ENCODE measurements at regions not wholly inside any gene's neighbourhood (a gene's known extent, or its start where the extent isn't known, plus 50 kb on each side); places are given as distances from the start of the nearest gene placed in this dataset.

GRCh38 chr9:71183251-71183650, 61.8 kb upstream of the TRPM3 start:
- DNase-seq (no peak), ATAC-seq (no peak)
- TF ChIP-seq EZH2 (IDR thresholded peaks at IDR 0.05; ENCODE audit: low read length, unreplicated experiment), result no peak
- TF ChIP-seq EZH2phosphoT487 (IDR thresholded peaks at IDR 0.05; ENCODE audit: borderline replicate concordance, low read length), result no peak
- POLR2A ChIA-PET (ENCODE audit: unreplicated experiment), result no interaction called here
- no peak overlapping the region for H2AFZ ChIP-seq (ENCODE audit: low read length)
- no peaks in the 10 kb centered on the region for H3K9me2 ChIP-seq (replicated peaks; ENCODE audit: low read length)
- no peaks in the 10 kb centered on the region for H3K79me2 ChIP-seq (ENCODE audit: low read length)
- no peaks in the 10 kb centered on the region for H3K4me1 ChIP-seq (ENCODE audit: insufficient read depth, low read length)
- H4K20me1 ChIP-seq (ENCODE audit: low read length), result no peaks in the 10 kb centered on the region
- H3F3A ChIP-seq (ENCODE audit: low read length, unreplicated experiment), result no peaks in the 10 kb centered on the region
- BruUV-seq (replicated peaks), result no TSS peak
- H3K9ac ChIP-seq (ENCODE audit: low read length), result no peak overlapping the region
- no peaks in the 10 kb centered on the region for H3K9me3 ChIP-seq (ENCODE audit: low read length)
- intact Hi-C loops (cut with micrococcal nuclease), result no loop called here
- no peak overlapping the region for H3K4me2 ChIP-seq (ENCODE audit: low read length)
- no peaks in the 10 kb centered on the region for H3K27me3 ChIP-seq (ENCODE audit: low read length)
- no peak overlapping the region for H3K27ac ChIP-seq (ENCODE audit: low read length)
- H3K4me3 ChIP-seq (ENCODE audit: low read length), result no peak overlapping the region
- CTCF ChIA-PET, result no interaction called here
- H3K36me3 ChIP-seq (ENCODE audit: low read depth, low read length), result no peaks in the 10 kb centered on the region

DNA sequence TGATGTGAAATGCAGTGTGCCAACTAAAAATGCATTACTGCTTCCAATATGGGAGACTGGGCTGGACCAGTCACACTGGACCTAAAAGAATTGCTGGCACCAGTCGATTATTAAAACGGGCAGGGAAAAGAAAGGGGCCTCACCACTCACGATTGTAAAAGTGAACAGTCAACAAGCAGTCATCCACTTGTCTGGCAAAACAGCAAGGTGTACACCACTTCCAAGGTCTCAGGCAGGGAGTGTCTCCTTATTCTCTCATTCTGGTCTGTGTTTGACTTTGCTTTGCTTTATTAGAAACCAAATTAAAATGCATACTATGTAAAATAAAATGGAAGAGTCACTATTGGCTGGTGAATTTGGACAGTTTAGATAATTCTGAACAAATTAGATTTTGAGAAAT, 57.8 kb upstream of the TRPM3 start:
- H3K9me3 ChIP-seq (ENCODE audit: low read length), result no peaks in the 10 kb centered on the region
- no TSS peak for BruUV-seq (replicated peaks)
- H3K27ac ChIP-seq (ENCODE audit: low read length), result no peak overlapping the region
- H3K9me2 ChIP-seq (replicated peaks; ENCODE audit: low read length), result no peaks in the 10 kb centered on the region
- DNase-seq (no peak), ATAC-seq (no peak)
- POLR2A ChIA-PET (ENCODE audit: unreplicated experiment), result no interaction called here
- intact Hi-C loops (cut with micrococcal nuclease), result no loop called here
- TF ChIP-seq, protein P1, sequence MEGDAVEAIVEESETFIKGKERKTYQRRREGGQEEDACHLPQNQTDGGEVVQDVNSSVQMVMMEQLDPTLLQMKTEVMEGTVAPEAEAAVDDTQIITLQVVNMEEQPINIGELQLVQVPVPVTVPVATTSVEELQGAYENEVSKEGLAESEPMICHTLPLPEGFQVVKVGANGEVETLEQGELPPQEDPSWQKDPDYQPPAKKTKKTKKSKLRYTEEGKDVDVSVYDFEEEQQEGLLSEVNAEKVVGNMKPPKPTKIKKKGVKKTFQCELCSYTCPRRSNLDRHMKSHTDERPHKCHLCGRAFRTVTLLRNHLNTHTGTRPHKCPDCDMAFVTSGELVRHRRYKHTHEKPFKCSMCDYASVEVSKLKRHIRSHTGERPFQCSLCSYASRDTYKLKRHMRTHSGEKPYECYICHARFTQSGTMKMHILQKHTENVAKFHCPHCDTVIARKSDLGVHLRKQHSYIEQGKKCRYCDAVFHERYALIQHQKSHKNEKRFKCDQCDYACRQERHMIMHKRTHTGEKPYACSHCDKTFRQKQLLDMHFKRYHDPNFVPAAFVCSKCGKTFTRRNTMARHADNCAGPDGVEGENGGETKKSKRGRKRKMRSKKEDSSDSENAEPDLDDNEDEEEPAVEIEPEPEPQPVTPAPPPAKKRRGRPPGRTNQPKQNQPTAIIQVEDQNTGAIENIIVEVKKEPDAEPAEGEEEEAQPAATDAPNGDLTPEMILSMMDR (conservative IDR thresholded peaks at IDR 0.05; ENCODE audit: low read depth, low read length), result no peak
- TF ChIP-seq EZH2 (IDR thresholded peaks at IDR 0.05; ENCODE audit: low read length, unreplicated experiment), result no peak
- TF ChIP-seq EZH2phosphoT487 (IDR thresholded peaks at IDR 0.05; ENCODE audit: borderline replicate concordance, low read length), result no peak
- CTCF ChIA-PET, result no interaction called here
- no peaks in the 10 kb centered on the region for H4K20me1 ChIP-seq (ENCODE audit: low read length)
- no peak overlapping the region for H3K9ac ChIP-seq (ENCODE audit: low read length)
- H3K27me3 ChIP-seq (ENCODE audit: low read length), result no peaks in the 10 kb centered on the region
- no peaks in the 10 kb centered on the region for H3K4me1 ChIP-seq (ENCODE audit: insufficient read depth, low read length)
- no peaks in the 10 kb centered on the region for H3K79me2 ChIP-seq (ENCODE audit: low read length)
- no peaks in the 10 kb centered on the region for H3K36me3 ChIP-seq (ENCODE audit: low read depth, low read length)
- H2AFZ ChIP-seq (ENCODE audit: low read length), result no peak overlapping the region
- no peak overlapping the region for H3K4me3 ChIP-seq (ENCODE audit: low read length)
- H3F3A ChIP-seq (ENCODE audit: low read length, unreplicated experiment), result no peaks in the 10 kb centered on the region
- H3K4me2 ChIP-seq (ENCODE audit: low read length), result no peak overlapping the region

DNA sequence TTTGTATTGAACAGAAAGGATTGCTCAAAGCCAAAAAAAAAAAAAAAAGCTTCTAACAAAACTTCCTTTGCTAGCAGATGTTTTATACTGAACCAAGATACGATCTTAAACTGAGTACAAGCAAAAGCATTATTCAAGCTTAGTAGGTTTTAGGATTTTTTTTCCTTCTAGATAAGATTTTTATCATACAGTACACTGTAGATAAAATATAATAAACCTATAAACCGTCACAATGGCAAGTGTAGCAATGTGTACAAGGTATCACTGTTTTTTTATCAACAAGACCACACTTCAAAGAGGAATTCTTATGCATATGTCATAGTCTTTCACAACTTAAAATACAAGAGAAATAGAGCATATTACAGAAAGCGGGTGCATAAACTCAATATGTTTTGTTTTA, 56.5 kb upstream of the TRPM3 start:
- H3K27ac ChIP-seq (ENCODE audit: low read length), result no peak overlapping the region
- H3K4me2 ChIP-seq (ENCODE audit: low read length), result no peak overlapping the region
- ChIA-PET CTCF (no interaction called here), POLR2A (ENCODE audit: unreplicated experiment) (no interaction called here)
- no peaks in the 10 kb centered on the region for H3K27me3 ChIP-seq (ENCODE audit: low read length)
- H3K9ac ChIP-seq (ENCODE audit: low read length), result no peak overlapping the region
- H3K9me3 ChIP-seq (ENCODE audit: low read length), result no peaks in the 10 kb centered on the region
- H4K20me1 ChIP-seq (ENCODE audit: low read length), result no peaks in the 10 kb centered on the region
- DNase-seq, result no peak
- intact Hi-C loops (cut with micrococcal nuclease), result no loop called here
- no peaks in the 10 kb centered on the region for H3K36me3 ChIP-seq (ENCODE audit: low read depth, low read length)
- H3K4me1 ChIP-seq (ENCODE audit: insufficient read depth, low read length), result no peaks in the 10 kb centered on the region
- no TSS peak for BruUV-seq (replicated peaks)
- TF ChIP-seq EZH2phosphoT487 (IDR thresholded peaks at IDR 0.05; ENCODE audit: borderline replicate concordance, low read length), result no peak
- TF ChIP-seq, protein P1 (conservative IDR thresholded peaks at IDR 0.05; ENCODE audit: low read depth, low read length), result no peak
- no peak for TF ChIP-seq EZH2 (IDR thresholded peaks at IDR 0.05; ENCODE audit: low read length, unreplicated experiment)
- no peak for ATAC-seq
- no peaks in the 10 kb centered on the region for H3K9me2 ChIP-seq (replicated peaks; ENCODE audit: low read length)
- no peaks in the 10 kb centered on the region for H3K79me2 ChIP-seq (ENCODE audit: low read length)
- H3K4me3 ChIP-seq (ENCODE audit: low read length), result no peak overlapping the region
- no peaks in the 10 kb centered on the region for H3F3A ChIP-seq (ENCODE audit: low read length, unreplicated experiment)
- H2AFZ ChIP-seq (ENCODE audit: low read length), result no peak overlapping the region

Measured in PC-3 (cell line).